ENCODE measurements at regions not wholly inside any gene's neighbourhood (a gene's known extent, or its start where the extent isn't known, plus 50 kb on each side); places are given as distances from the start of the nearest gene placed in this dataset.
"Not testable (repeated sequence)": the region's sequence is repeated elsewhere in the genome, so short reads cannot be mapped to it uniquely, and the experiment has no call there.

DNA sequence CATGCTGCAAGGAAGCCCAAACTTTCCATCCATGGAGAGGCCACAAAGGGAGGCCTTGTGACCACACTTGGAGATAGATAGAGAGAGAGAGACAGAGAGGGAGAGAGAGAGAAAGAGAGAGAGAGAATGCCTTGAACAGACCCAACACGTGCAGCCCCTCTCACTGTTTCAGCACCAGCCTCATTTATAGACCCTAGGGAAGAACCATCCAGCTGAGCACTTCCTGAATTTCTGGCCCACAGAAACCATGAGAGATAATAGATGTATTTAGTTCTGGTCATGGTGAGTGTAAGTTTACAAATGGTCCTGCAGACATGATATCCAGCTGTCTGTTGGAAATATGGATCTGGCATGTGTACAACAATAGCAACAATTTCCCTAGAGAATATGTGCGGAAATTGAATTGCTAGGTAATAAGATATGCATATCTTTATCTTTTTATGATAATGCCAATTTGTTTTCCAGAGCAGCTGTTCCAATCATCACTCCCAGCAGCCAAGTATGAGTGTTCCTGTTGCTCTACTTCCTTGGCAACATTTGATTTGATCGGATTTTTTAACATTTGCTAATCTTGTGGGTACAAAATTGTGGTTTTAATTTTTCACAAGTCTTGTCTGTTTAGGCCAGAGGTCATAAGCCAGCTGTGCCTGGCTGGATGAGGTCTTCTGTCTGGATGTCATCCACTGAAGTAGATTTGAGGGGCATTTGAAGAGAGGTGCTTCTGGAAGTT lies 217.3 kb upstream of the IL12B start:
- no peak for DNase-seq

DNA sequence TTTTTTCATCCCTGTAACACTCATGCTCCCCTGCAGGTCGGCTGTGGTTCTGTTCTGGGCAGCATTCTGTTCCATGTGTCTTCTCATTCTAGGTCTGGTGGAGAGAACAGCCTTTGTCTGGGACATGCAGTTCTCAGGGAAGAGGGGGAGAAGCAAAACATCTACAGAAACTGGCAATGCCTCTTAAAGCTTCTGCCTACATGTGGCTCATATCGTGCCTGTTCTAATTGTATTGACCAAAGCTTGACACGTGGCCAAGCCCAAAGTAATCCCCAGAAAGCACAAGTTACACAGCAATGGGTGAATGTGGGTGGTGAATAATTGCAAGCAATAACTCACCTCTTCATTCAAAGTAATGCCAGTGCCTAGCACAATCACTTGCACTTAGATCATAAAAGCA lies 218.2 kb upstream of the IL12B start:
- no peak for DNase-seq

DNA sequence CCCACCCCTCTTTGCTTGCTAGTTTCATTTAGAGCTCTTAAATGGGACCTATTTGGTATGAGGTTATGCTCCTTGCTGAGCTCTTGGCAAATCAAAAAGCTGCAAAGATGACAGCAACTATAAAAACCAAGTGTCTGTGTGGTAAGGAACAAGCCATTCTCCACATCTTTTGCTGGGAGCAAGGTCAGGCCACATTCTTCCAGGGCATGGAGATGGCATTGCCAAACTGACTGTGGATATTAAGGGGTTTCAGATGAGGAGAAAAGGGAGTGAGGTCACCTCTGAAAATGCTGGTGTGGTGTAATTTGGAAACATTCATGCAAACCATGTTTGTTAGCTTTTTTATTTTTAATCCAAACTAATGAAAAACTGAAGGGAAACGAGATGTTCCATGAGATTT lies 218.8 kb upstream of the IL12B start:
- no peak for DNase-seq

DNA sequence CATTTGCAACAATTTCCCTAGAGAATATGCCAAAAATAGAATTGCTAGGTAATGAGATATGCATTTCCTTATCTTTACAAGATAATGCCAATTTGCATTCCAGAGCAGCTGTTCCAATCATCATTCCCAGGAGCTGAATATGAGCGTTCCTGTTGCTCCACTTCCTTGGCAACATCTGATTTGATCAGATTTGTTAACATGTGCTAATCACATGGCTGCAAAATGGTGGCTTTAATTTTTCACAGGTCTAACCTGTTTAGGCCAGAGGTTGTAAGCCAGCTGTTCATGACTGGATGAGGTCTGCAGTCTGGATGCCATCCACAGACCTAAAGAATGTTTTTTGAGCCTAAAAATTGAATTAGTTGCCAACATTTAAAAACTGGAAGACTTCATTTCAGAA lies 220.7 kb upstream of the IL12B start:
- DNase-seq = no peak

- no peak for DNase-seq
Observed at GRCh38 chr5:159552751-159553150, 222.5 kb upstream of the IL12B start.

DNA sequence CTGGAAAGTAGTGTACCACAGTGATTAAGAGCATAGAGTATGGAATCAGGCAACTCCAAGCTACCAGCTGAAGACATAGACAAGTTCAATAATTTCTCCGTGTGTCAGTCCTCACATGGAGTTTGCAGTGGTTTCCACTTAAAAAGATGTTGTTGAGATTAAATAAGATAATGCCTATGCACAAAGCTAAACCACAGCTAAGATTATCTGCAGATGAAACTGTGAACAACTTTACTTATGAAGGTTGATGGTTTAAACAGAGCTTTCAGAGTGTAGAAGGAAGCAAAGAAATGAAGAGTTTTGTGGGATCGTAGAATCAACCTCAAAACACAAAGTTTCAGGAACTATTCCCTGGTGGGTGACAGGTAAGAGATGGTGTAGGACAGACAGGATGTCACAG lies 223.5 kb upstream of the IL12B start:
- DNase-seq = no peak

GRCh38 chr5:159555084-159555483 lies 224.8 kb upstream of the IL12B start:
- DNase-seq = no peak

GRCh38 chr5:159559337-159559736 lies 229.1 kb upstream of the IL12B start:
- no peak for DNase-seq

- DNase-seq = no peak
Observed at GRCh38 chr5:159560088-159560487, 229.8 kb upstream of the IL12B start.

GRCh38 chr5:159564031-159564430 lies 233.7 kb upstream of the IL12B start:
- no peak for DNase-seq

DNA sequence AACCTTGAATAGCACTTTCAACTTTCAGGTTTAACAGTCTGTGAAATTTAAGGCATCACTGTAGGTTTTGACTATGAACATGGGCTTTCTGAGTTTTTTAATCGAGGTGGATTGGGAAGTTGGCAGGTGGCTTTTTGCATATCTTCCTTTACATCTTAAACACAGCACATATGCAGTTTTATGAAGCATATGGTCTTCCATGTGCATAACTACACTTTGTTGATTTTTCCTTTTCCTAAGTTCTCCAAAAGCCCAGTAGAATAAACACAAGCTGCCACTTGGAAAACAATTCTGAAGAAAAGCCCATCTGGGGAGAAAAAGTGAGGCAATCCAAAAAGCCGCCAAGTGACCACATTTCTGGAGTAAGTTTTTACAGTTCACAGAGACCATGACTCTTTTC lies 236.5 kb upstream of the IL12B start:
- no peak for DNase-seq

DNA sequence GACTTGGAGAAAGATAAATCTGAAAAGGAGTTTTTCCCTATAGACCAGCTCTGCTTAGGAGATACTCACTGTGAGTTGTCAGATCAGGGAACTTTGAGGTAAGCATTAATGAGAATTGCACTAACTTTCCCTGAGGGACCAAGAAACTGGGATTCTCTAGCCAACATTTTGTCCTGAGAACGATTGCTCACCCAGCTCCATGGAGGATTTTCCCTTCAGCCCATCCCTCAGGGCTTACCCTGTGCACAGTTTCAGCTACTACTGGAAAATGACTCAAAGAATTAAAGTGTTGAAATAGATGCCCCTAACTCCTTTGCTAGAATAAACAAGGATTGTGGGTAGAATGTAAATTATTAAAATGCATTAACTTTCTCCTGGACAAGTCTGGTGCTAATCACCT lies 237.2 kb upstream of the IL12B start:
- DNase-seq = no peak

GRCh38 chr5:159571501-159572244 lies 241.4 kb upstream of the IL12B start:
- no peak for DNase-seq

DNA sequence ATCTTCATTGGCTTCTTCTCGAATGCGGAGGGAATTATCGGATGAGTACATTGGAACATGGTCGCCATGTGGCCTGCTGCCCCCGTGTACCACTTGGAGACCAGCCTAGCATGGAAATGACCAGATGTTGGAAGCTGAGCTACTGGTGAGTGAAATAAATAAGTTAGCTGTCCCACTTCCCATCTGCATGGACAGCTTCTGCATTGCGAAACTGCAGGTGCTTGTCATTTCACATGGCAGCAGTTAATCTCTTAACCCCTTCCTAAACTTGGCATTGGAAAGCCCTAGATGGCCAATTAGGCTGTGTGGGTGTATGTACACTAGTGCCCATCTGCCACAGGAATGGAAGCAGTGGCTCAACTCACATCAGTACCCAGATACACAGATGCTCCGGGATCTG lies 246.6 kb upstream of the IL12B start:
- DNase-seq = no peak

DNA sequence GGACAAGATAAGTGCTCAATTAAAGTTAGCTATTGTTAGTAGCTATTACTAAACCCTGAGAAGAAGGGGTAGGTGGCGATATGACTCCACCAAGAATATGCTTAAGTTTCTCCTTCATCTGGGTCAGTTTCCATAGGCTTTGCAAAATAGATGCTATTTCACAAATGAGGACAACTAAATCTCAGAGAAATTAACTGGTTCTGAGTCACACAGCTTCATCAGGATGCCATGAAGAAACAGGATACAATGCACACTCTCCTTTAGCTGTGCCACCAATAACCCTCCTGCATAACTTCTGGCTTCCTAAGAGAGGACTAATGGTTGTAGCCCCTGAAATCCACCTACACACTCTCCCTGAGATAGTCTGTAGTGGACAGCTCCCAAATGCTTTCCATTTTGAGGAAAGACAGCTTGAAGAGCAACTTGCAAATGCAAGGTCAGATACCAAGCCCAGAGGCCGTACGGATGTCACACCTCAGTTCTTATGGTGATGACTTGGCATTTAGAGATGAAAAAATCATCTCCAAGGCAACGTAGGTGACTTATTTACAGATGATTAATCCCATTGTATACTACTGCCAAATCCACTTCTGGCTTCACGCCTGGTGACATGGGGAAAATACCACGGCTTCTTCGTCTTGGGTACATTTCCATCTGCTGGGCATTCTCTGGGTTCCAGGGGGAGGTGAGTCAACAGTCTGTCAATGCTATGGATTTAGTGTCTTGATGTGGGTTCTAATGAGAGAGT lies 251.4 kb upstream of the IL12B start:
- no peak for DNase-seq

DNA sequence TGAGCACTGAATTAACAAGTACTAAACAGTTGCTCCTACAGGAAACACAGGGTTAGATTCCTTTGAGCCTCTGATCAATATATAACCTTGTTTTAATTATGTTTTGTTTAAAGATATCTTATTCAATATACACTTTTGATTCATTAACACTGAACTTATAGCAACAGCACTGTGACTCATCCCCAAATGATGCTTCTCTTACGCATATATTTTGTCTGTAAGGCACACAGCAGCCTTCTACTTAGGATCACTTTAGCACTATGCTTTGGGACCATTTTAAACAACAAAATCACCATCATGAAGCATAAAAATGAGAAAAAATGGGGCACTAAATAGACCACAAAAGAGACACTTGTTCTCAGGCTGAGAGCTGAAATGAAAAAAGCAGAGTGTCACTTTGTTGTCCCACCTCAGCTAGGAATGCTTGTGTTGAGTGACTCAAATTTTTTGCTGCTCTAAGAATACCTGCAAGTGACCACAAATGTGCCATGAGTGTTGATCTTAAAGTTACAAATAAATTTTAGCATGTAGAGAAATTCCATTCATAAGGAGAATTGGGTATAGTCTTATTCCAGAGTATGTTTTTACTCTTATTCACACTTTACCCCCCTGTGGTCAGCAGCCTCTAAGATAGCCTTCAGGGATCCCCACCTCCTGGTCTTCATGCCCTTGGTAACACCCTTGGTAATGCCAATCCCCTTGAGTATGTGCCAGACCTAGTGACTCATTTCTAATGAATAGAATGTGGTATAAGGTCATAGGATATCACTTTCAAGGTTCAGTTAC lies 252.7 kb upstream of the IL12B start:
- no peak for DNase-seq

DNA sequence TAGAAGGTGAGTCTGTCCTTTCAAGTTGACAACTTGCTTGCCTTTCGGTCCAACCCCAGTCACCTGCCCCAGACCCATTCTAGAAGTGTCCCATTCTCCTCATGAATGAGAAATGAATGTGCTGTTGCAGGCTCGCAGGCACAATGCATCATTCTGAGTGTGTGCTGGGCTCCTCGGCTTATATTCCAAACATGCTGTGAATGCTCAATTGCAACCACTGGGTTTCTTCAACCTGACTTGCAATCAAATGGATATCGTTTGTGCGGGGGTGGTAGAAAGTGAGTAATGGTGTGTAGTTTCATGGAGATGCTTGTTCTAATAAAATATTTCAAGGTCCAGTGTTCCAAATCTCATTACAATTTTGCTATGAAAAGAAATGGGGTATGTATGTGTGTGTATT lies 256.6 kb upstream of the IL12B start:
- DNase-seq = no peak

DNA sequence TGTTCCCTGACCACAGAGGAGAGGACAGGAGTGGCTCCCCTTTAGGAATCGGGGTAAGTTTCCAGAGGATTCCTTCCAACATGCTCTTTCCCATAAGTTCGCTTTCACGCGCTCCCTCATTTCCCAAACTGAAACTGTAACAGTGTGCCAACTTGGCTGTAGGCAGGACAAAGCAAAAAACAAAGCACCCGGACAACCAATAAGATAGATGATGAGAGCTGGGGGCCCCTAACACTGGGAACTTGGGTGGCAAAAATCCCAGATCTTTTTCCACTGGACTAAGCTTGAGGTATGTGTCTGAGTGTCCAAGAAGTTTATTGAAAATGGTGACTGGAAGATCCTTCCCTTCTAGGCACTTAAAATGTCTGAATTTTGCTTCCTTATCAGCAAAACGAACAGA lies 258.7 kb upstream of the IL12B start:
- DNase-seq = no peak

DNA sequence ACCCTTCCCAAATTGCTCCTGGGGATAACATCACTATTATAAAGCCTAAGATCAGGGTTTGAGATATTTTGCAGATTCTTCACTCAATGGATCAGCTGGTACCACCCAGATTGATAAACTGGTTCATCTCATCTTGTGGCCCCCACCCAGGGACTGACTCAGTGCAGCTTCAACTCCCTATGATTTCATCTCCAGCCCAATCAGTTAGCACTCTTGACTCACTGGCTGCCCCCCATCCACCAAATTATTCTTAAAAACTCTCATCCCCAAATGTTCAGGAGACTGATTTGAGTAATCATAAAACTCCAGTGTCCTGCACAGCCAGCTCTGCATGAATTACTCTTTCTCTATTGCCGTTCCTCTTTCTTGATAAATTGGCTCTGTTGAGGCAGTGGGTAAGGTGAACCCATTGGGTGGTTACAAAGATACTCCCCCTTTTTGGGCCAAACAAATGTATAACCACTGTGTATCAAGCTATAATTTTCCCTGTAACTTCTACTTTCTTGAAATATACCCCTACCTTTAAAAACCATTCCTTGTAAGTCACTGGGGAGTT lies 263.3 kb upstream of the IL12B start:
- DNase-seq = no peak

DNA sequence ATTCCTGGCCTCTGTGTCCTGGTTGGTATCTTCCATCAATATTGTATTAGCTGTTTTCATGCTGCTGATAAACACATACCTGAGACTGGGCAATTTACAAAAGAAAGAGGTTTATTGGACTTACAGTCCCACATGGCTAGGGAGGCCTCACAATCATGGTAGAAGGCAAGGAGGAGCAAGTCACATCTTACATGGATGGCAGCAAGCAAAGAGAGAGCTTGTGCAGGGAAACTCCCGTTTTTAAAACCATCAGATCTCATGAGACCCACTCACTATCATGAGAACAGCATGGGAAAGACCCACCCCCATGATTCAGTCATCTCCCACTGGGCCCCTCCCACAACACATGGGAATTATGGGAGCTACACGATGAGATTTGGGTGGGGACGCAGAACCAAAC lies 265.3 kb upstream of the IL12B start:
- DNase-seq = not testable (repeated sequence)

DNA sequence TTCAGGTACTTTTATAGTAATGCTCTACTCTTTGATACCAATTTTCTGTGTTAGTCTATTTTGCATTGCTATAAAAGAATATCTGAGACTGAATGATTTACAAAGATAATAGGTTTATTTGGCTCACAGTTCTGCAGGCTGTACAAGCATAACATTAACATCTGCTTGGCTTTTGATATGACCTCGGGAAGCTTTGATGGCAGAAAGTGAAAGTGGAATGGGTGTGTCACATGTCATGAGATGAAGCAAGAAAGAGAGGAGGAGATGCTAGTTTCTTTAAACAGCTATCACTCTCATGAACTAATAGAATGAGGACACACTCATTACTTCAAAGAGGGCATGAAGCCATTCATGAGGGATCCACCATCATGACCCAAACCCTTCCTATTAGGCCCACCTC lies 270.9 kb upstream of the IL12B start:
- no peak for DNase-seq

DNA sequence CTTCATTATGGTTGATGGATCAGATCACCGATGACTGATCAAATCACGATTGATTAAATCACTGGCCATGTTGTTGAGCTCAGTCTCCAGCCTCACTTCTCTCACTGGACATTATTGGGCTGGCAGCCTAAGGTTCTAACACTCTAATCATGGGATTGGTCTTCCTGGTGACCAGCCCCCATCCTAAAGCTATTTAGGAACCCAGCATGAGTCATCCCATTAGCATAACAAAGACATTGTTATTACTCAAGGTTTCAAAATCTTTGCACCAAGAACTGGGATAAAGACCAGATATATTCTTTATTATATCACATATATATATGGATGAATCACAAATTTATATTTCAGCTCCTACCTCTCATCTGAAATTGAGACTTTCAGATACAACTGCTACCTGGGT lies 272.1 kb upstream of the IL12B start:
- no peak for DNase-seq

DNA sequence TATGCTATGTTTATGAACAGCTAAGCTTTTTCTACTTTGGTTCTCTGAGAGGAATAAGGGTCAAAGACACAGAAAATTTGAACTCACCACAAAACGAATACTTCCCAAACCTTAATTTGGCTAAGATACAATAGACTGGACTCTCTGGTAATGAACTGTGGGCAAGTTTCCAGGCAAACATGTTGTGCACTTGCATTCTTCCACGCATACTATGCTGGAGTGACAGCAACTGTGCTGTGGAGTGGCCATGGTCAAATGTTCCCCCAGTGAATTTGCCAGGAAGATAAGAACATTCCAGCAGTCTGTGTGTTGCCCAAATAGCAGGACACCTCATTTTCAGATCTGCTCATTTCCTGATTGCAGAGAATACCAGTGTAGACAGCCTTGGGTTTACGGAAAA lies 275.3 kb upstream of the IL12B start:
- no peak for DNase-seq

All from activated CD4-positive, alpha-beta T cell treated with anti-CD3 and anti-CD28 coated beads, Interleukin-2, amount 50 U/mL, for 1 hour (primary cell).